Activated naive CD4-positive, alpha-beta T cell treated with anti-CD3 and anti-CD28 coated beads, Interleukin-2, amount 50 U/mL, for 24 hours (primary cell): ENCODE measurements at regions not wholly inside any gene's neighbourhood (a gene's known extent, or its start where the extent isn't known, plus 50 kb on each side); places are given as distances from the start of the nearest gene placed in this dataset.

Experiments used
- H3K27ac Mint-ChIP-seq: one replicate; pipeline ENCODE4 v1.8.0; 2021; ENCODE audit warnings: mild to moderate bottlenecking, mixed read lengths
- H3K27me3 Mint-ChIP-seq: one replicate; pipeline ENCODE4 v1.8.0; 2021; ENCODE audit warnings: mixed read lengths
- H3K36me3 Mint-ChIP-seq: one replicate; pipeline ENCODE4 v1.8.0; 2021; ENCODE audit warnings: mixed read lengths
- H3K4me1 Mint-ChIP-seq: one replicate; pipeline ENCODE4 v1.8.0; 2021; ENCODE audit warnings: mixed read lengths
- H3K4me3 Mint-ChIP-seq: one replicate; pipeline ENCODE4 v1.8.0; 2021; ENCODE audit warnings: mild to moderate bottlenecking, mixed read lengths
- H3K9me3 Mint-ChIP-seq: one replicate; pipeline ENCODE4 v1.8.0; 2021; ENCODE audit warnings: mixed read lengths

DNA sequence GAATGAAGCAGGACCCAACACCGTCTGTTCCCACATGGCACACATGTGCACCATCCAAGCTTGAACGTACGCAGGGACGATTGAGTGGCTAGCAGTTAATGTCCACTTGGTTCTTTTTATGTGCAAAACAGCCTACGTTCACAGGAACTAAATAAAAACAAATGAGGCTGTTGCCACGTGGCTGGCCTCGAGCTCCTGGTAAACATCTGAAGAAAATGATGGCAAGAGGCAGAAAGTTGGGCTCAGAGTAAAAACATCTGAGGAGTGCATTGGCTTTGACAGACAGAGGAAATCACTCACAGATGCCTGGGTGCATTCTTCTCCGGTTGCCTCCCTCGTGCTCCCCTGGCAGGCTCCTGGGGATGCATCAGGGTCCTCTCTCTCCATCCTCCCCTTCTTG, 177.9 kb downstream of the NRP2 start:
- H3K27me3 Mint-ChIP-seq = peaks cover 13% of the 10 kb centered on the region
- H3K4me1 Mint-ChIP-seq = no peaks in the 10 kb centered on the region
- peak overlapping the region; percentile 63 for H3K27ac Mint-ChIP-seq
- no peaks in the 10 kb centered on the region for H3K36me3 Mint-ChIP-seq
- H3K9me3 Mint-ChIP-seq = no peaks in the 10 kb centered on the region
- no peak overlapping the region for H3K4me3 Mint-ChIP-seq

DNA sequence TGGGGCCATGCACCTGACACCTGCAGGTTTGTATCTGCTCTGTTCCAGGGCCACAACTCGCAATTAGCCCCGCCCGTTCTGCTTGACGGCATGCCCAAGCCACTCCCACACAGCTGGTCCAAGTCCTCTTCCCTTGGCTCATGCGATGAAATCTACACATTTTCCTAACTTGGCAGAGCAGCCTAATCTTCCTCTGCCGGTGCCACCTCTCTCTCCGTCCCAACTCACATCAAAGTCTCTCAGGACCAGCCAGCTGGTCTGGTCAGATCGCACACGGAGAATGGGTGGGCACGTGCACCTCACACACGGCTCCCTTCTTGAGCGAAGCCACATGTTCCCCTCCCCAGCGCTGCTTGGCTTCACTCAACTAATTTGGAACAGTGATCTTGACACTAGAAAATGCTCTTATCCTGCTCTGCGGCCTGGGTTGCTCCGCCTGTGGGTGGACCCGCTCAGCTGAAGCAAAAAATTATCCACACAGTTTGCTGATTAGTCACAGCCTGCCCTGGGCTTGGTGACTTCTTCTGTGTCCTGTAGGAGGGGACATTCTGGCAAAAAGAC, 176.7 kb downstream of the NRP2 start:
- H3K4me1 Mint-ChIP-seq = no peaks in the 10 kb centered on the region
- H3K36me3 Mint-ChIP-seq = no peaks in the 10 kb centered on the region
- H3K27ac Mint-ChIP-seq = no peak overlapping the region
- H3K27me3 Mint-ChIP-seq = peaks cover 11% of the 10 kb centered on the region
- H3K4me3 Mint-ChIP-seq = no peak overlapping the region
- no peaks in the 10 kb centered on the region for H3K9me3 Mint-ChIP-seq

DNA sequence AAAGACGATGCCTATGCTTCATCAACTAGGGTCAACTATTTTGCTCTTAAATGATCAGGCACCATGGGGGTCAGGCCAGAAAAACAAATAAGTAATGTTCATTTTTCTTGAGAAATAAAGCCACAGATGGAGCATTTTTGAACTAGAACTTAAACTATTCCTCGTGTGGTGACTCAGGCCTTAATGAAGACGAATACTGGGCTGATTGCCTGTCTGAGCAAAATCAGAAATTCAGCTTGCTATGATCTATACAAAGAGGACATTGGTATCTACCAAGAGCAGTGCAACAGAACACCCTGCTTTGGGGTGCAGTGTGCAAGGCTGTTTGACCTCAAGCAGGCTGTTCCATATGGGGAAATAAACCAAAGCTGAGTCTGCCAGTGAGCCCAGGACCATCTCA, 176.0 kb downstream of the NRP2 start:
- Mint-ChIP-seq H3K36me3 (no peaks in the 10 kb centered on the region), H3K4me1 (no peaks in the 10 kb centered on the region), H3K4me3 (no peak overlapping the region), H3K27me3 (peaks cover 9% of the 10 kb centered on the region), H3K9me3 (no peaks in the 10 kb centered on the region), H3K27ac (no peak overlapping the region)

GRCh38 chr2:205857520-205858237, 175.4 kb downstream of the NRP2 start:
- Mint-ChIP-seq H3K4me3 (no peak overlapping the region), H3K27me3 (peaks cover 10% of the 10 kb centered on the region), H3K4me1 (no peaks in the 10 kb centered on the region), H3K36me3 (no peaks in the 10 kb centered on the region), H3K9me3 (no peaks in the 10 kb centered on the region), H3K27ac (no peak overlapping the region)

DNA sequence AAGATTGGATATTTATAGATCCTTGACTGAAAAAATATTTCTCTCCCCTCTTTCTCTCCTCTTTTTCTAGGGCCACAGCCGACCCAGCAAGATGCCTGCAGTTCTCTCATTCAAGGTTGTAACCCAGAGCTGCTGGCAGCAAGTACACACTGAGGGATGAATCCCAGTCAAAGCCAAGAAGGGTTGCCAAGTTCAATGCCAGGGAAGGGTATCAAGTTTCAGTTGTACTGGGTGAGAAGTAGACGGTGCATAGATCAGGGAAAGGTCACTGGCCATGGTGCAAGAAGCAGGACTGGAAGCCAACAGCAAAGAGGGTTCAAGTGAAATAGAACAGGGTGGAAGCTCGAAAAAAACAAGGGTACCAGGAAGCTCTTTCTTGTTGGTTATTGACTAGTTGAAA, 170.2 kb downstream of the NRP2 start:
- Mint-ChIP-seq H3K27ac (no peak overlapping the region), H3K9me3 (no peaks in the 10 kb centered on the region), H3K27me3 (peaks cover 6% of the 10 kb centered on the region), H3K36me3 (no peaks in the 10 kb centered on the region), H3K4me3 (no peak overlapping the region), H3K4me1 (no peaks in the 10 kb centered on the region)

DNA sequence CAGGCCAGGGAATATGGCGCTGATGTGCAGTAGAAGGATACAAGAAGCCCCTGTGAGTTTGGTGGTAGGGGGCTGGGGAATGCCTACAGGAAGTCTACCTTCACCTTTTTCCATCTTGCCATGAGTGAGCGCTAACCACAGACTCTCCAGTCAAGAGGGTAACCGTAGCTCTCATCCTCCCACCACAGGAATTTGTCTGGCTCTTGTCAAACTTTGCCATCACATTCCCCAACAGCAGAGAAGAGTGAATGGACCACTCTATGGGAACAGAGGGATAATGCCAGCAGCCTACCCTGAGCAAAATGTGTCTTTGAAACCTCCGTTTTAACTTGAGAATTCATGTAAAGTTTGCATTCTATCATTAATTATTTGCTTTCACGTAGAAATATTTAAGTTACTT, 168.3 kb downstream of the NRP2 start:
- Mint-ChIP-seq H3K4me3 (no peak overlapping the region), H3K9me3 (no peaks in the 10 kb centered on the region), H3K36me3 (no peaks in the 10 kb centered on the region), H3K4me1 (no peaks in the 10 kb centered on the region), H3K27me3 (peaks cover 11% of the 10 kb centered on the region), H3K27ac (no peak overlapping the region)

- no peaks in the 10 kb centered on the region for H3K4me1 Mint-ChIP-seq
- H3K4me3 Mint-ChIP-seq = no peak overlapping the region
- peaks cover 9% of the 10 kb centered on the region for H3K27me3 Mint-ChIP-seq
- no peaks in the 10 kb centered on the region for H3K36me3 Mint-ChIP-seq
- no peaks in the 10 kb centered on the region for H3K9me3 Mint-ChIP-seq
- no peak overlapping the region for H3K27ac Mint-ChIP-seq
Observed at GRCh38 chr2:205850132-205850531, 167.8 kb downstream of the NRP2 start.

GRCh38 chr2:205849136-205849535, 166.8 kb downstream of the NRP2 start:
- H3K36me3 Mint-ChIP-seq = no peaks in the 10 kb centered on the region
- peaks cover 9% of the 10 kb centered on the region for H3K27me3 Mint-ChIP-seq
- no peak overlapping the region for H3K27ac Mint-ChIP-seq
- no peaks in the 10 kb centered on the region for H3K4me1 Mint-ChIP-seq
- no peaks in the 10 kb centered on the region for H3K9me3 Mint-ChIP-seq
- no peak overlapping the region for H3K4me3 Mint-ChIP-seq

DNA sequence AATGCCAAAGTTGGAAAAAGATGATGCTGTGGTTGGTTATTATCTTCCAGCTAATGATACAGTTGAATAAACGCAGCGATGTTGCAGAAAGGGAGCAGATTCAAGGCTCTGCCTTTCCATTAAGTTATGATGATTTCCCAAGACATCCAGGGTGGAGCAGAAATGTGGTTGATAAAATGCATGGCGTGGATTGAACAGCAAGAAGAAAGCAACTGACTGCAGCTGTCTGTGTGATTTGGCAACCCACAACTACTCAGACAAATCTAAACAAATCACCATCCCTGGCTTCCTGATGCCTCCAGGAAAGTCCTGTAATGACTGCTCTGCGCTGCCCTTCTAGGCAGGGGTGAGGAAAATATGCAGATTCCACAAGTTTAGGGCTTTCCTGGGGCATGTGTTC, 166.3 kb downstream of the NRP2 start:
- H3K27me3 Mint-ChIP-seq = peaks cover 10% of the 10 kb centered on the region
- H3K27ac Mint-ChIP-seq = no peak overlapping the region
- no peaks in the 10 kb centered on the region for H3K4me1 Mint-ChIP-seq
- no peaks in the 10 kb centered on the region for H3K9me3 Mint-ChIP-seq
- H3K36me3 Mint-ChIP-seq = no peaks in the 10 kb centered on the region
- H3K4me3 Mint-ChIP-seq = no peak overlapping the region
